ENCODE measurements at regions not wholly inside any gene's neighbourhood (a gene's known extent, or its start where the extent isn't known, plus 50 kb on each side); places are given as distances from the start of the nearest gene placed in this dataset.

DNA sequence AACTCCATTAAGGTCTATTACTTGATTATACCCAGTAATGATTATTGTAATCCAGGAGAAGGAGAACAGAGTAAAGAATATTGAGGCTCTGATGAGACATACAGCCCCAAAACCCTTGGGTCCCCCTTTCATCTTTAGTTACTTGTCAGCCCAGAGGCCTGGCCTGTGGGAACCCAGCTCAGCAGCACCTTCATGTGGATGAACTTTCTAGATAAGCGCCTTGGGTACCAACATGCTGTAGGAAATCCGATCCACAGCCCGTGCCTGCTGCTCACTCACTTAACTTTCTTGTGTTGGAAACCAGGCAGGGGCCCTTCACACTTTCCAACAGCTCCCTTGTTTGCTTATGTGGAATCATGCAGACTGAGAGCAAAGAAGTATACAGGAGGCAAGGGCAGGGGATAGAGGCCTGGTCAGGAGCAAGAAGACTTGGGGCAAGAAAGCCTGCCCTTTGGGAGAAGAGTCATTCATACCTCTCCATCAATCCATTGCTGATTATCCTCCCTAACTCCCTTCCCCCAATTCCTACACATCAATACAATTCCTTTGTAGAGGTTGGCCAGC, 64.0 kb upstream of the SOX9 start:
- no peak for DNase-seq

DNA sequence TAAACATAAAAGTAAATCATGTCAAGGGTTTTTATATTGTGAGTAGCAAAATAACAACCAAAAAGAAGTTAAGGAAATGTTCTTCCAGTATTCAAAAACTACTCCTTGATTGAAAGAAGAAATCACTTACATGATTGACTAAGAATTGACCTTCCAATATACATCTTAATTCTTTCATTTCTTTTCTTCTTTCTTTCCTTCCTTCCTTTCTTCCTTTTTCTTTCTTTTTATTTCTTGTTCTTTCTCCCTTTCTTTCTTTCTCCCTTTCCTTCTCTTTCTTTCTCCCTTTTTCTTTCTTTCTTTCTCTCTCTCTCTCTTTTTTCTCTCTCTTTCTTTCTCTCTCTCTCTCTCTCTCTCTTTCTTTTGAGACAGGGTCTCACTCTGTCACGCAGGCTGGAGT, 60.7 kb upstream of the SOX9 start:
- no peak for DNase-seq

DNA sequence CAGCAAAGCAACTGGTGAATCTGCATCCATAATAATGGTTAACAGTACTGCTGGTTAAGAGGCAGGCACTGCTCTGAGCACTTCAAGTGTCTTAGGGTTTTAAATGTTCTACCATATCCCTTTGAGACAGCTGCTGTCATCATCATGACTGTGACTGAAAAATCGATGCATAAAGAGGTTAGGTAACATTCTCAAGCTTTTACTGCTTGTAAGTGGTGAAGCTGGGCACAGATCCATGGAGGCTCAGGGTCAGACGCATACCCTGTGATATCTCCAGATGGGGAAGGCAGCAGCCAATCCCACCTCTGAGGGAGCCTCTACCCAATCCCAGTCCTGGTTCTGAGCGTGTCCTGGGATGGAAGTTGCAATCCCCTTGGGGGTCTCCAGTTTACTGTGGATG, 57.6 kb upstream of the SOX9 start:
- no peak for DNase-seq

DNA sequence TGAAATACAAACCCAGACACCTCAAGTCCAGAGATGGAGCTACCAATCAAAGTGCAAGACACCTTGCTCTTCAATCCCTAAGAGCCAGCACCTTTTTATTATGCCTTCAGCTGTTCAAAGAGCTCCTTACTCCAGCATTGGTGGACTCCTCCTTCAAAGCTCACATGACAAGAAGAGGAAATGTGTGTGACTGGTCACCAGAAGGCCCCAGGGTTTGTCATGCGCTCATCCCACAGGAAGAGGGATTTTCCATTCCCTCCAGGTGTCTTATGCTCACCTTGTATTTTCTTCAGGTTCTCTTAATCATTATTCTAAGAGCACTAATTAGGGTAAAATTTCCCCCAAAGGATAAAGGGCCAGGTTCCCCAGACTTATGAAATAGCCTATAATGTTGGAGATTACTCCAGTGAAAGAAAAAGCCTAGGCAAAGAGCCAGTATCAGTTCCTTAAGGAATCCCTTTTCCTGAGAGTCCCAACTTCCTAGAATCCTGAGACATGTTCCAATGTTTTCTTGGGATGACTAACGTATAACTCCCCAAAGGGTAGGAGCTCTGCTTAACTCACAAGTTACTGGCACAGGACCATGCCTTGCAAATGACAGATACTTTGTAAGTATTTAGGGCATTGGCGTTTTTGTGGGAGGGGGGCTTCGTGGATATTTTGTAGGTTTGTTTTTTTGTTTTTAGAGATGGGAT, 56.9 kb upstream of the SOX9 start:
- no peak for DNase-seq

DNA sequence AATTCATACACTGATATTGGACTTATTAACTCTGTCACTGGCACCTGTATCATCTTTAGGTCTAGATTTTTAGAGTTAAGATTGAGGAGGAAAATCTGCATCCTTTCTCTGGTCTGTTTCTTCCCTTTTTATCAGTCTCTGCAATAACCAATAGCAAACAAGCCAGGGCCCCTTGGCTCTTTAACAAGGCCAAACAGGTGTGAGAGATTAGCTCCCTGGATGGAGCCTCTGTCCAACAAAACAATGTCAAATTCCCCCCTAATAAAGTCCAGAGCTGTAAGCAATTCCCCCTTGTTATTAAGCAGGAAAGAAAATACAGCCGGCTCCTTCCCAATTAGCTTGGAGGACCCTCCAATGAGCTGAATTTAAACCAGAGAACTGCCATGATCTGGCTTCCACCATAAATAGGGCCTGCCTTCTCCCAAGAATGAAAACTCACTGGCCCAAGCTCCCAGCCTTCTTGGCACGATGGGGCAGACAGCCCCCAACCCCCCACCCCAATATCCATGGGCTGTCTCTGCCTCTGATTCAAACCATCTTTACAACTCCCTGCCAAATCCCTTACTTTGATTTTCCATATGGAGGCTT, 56.1 kb upstream of the SOX9 start:
- DNase-seq: no peak

DNA sequence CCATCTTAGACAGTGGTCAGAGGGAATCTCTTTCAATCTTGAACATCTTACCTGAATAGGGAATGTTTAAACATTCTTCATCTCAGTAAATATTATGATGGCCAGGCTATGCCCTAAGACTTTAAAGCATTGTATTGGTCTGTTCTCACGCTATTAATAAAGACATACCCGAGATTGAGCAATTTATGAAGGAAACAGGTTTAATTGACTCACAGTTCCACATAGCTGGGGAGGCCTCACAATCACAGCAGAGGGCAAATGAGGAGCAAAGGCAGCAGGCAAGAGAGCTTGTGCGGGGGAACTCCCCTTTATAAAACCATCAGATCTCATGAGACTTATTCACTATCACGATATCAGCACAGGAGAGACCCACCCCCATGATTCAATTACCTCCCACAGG, 55.3 kb upstream of the SOX9 start:
- DNase-seq: no peak

DNA sequence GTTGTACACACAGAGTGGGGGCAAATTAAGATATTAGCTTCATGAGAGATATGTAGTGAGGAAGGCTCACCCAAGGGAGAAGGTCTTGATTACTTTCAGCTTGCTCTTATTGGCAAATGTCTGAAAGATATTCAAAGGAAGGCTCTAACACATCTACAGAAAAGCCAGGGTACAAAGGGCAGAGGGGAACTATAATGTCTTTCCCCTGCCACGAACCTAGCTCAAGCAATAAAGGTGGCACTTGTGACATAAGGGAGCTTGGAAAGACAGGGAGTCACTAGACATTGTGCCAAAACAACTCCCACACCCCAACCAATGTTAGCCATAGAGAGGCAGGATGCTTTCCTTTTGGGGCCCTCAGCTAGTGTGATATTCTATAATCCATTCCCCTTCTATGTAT, 52.2 kb upstream of the SOX9 start:
- DNase-seq: no peak

DNA sequence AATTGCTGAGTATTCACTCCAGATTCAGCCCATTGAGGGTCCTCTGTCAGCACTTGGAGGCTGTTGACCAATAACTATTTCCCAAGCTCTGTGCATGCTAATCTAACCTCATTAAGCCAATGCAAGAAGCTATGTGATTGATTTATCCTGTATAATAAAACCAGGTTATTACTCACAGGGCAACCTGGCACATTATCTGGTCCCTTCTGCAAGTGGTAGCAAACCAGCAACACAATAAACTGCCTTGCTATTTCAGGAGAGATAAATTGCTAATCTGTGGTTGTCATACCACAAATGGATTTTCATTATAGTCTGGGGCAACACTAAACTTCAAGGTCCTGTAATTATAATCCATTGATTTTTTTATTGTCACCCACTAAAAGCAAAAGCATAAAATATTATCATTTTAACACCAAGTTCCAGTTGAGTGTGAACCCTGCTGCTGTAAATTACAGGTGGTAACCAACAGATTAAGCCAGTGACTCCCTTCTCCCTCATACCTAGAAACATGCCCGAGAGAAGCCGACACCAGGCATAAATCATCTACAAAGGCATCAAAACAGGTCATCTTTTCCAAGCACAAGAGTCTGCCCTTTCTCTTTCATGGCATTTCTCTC, 51.1 kb upstream of the SOX9 start:
- no peak for DNase-seq

Data from C1 segment of cervical spinal cord (tissue), 14 donors.